ENCODE measurements at regions not wholly inside any gene's neighbourhood (a gene's known extent, or its start where the extent isn't known, plus 50 kb on each side); places are given as distances from the start of the nearest gene placed in this dataset.

GRCh38 chr9:99377790-99378775 is 156.0 kb downstream of the SEC61B start:
- intact Hi-C loops (cut with DNase I; ENCODE audit: low total_unique reads) = no loop called here

DNA sequence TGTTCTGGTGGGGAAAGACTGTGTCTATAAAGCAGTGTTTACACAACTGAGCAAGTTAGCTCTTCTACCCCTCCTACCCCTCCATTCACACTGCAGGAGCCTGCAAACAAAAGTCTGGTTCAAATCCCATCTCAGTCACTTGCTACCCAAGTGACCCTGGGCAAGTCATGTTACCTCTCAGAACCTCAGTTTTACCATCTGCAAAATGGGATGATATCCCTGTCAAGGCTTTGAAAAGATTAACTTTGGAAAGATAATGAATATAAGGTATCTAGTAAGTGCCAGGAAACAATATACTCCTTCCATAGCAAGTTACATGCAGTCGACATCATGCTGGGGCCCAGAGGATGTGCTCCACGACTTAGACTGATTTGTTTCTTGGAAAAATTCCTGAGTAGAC is 161.5 kb downstream of the SEC61B start:
- WGBS, 2 donors = 37 to 38% methylated on average over 2 of the region's 2 CpGs
- intact Hi-C loops (cut with DNase I; ENCODE audit: low total_unique reads) = no loop called here
- no peak overlapping the region for H3K4me3 ChIP-seq (ENCODE audit: low read depth, poor library complexity, severe bottlenecking)
- no peak for DNase-seq (ENCODE audit: low spot score in 2 of 2)
- TF ChIP-seq, protein P1, sequence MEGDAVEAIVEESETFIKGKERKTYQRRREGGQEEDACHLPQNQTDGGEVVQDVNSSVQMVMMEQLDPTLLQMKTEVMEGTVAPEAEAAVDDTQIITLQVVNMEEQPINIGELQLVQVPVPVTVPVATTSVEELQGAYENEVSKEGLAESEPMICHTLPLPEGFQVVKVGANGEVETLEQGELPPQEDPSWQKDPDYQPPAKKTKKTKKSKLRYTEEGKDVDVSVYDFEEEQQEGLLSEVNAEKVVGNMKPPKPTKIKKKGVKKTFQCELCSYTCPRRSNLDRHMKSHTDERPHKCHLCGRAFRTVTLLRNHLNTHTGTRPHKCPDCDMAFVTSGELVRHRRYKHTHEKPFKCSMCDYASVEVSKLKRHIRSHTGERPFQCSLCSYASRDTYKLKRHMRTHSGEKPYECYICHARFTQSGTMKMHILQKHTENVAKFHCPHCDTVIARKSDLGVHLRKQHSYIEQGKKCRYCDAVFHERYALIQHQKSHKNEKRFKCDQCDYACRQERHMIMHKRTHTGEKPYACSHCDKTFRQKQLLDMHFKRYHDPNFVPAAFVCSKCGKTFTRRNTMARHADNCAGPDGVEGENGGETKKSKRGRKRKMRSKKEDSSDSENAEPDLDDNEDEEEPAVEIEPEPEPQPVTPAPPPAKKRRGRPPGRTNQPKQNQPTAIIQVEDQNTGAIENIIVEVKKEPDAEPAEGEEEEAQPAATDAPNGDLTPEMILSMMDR (IDR thresholded peaks at IDR 0.05) = no peak
- no peak for TF ChIP-seq POLR2A (IDR thresholded peaks at IDR 0.05)

More at GRCh38 chr9:99377790-99378775, 156.0 kb downstream of the SEC61B start:
- TF ChIP-seq POLR2A (IDR thresholded peaks at IDR 0.05) = no peak
- TF ChIP-seq, protein P1 (IDR thresholded peaks at IDR 0.05) = no peak
- DNase-seq (ENCODE audit: low spot score in 2 of 2) = no peak
- 65 to 71% methylated on average over 10 of the region's 10 CpGs for WGBS, 2 donors
- no peak overlapping the region for H3K4me3 ChIP-seq (ENCODE audit: low read depth, poor library complexity, severe bottlenecking)

DNA sequence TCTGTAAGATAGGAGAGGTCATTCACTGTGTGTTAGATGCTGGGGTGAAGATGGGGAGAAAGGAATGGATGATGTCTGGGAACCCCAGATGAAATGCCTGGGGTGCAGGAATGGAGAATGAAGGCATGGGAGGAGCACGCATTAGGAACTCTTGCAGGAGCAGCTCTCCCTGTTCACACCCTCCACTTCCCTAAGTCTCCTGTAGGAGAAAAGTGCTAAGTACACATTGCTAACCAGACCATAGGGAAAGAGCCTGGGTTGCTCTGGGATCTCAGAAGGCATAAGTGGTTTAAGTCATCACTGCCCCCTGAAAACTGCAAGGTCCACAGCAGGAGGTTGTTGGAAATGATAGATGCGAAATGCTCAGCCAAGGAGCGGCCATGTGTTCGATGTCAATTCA is 163.1 kb downstream of the SEC61B start:
- no peak overlapping the region for H3K4me3 ChIP-seq (ENCODE audit: low read depth, poor library complexity, severe bottlenecking)
- intact Hi-C loops (cut with DNase I; ENCODE audit: low total_unique reads) = no loop called here
- 86 to 88% methylated on average over 4 of the region's 4 CpGs for WGBS, 2 donors
- TF ChIP-seq, protein P1 (IDR thresholded peaks at IDR 0.05) = no peak
- TF ChIP-seq POLR2A (IDR thresholded peaks at IDR 0.05) = no peak
- DNase-seq (ENCODE audit: low spot score in 2 of 2) = no peak

GRCh38 chr9:99385814-99386279 is 163.8 kb downstream of the SEC61B start:
- no peak for TF ChIP-seq POLR2A (IDR thresholded peaks at IDR 0.05)
- H3K4me3 ChIP-seq (ENCODE audit: low read depth, poor library complexity, severe bottlenecking) = no peak overlapping the region
- 23 to 28% methylated on average over 5 of the region's 5 CpGs for WGBS, 2 donors
- no peak for DNase-seq (ENCODE audit: low spot score in 2 of 2)
- intact Hi-C loops (cut with DNase I; ENCODE audit: low total_unique reads) = no loop called here

DNA sequence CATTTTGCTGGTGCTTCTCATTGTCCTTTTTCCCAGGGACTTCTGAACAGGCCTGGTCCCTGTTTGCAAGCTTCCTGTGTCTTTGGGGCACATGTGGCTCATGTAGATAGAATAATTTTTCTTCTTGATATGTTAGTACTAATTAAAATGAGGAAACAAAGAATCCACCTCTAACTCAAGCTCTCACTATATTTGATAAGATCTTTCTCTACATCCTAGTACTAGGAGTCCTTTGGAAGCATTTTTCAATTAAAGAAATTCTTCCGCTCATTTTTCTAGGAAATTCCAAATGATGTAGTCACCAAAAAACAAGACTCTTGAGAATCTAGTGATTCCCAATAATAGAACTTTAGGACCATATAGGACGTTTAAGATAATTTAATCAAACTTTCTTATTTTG is 165.3 kb downstream of the SEC61B start:
- TF ChIP-seq, protein P1 (IDR thresholded peaks at IDR 0.05) = no peak
- TF ChIP-seq POLR2A (IDR thresholded peaks at IDR 0.05) = no peak
- intact Hi-C loops (cut with DNase I; ENCODE audit: low total_unique reads) = no loop called here
- WGBS, 2 donors = 61 to 77% methylated on average over 2 of the region's 2 CpGs
- no peak overlapping the region for H3K4me3 ChIP-seq (ENCODE audit: low read depth, poor library complexity, severe bottlenecking)
- DNase-seq (ENCODE audit: low spot score in 2 of 2) = no peak
